ENCODE measurements at regions not wholly inside any gene's neighbourhood (a gene's known extent, or its start where the extent isn't known, plus 50 kb on each side); places are given as distances from the start of the nearest gene placed in this dataset.

DNA sequence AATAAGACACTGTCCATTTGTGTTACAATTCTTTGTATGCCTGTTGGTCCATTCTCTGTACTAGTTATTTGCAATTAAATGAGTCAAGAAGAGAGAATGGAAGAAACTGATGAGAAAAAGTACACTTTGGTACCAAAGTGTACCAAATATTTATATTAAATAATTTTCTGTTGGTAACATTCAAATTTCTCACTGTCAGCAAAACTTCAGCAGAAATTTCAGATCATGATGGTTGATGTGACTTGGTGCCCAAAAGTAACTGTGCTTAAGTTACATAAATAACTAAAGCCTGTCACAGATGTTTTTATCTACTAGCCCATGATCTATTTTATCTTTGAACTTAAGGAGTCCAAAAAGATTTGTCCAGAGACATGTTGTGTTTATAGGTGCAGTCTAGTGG is 274.4 kb upstream of the CXADR start:
- Mint-ChIP-seq H3K36me3 (ENCODE audit: low read depth) (no peaks in the 10 kb centered on the region), H3K27ac (ENCODE audit: unreplicated experiment) (no peak overlapping the region), H3K4me3 (ENCODE audit: unreplicated experiment) (no peak overlapping the region), H3K9me3 (ENCODE audit: low read depth) (peaks cover 11% of the 10 kb centered on the region), H3K27me3 (ENCODE audit: low read depth) (peaks cover 6% of the 10 kb centered on the region), H3K4me1 (ENCODE audit: low read depth) (no peaks in the 10 kb centered on the region)
- TF ChIP-seq, protein P1, sequence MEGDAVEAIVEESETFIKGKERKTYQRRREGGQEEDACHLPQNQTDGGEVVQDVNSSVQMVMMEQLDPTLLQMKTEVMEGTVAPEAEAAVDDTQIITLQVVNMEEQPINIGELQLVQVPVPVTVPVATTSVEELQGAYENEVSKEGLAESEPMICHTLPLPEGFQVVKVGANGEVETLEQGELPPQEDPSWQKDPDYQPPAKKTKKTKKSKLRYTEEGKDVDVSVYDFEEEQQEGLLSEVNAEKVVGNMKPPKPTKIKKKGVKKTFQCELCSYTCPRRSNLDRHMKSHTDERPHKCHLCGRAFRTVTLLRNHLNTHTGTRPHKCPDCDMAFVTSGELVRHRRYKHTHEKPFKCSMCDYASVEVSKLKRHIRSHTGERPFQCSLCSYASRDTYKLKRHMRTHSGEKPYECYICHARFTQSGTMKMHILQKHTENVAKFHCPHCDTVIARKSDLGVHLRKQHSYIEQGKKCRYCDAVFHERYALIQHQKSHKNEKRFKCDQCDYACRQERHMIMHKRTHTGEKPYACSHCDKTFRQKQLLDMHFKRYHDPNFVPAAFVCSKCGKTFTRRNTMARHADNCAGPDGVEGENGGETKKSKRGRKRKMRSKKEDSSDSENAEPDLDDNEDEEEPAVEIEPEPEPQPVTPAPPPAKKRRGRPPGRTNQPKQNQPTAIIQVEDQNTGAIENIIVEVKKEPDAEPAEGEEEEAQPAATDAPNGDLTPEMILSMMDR (IDR thresholded peaks at IDR 0.05): no peak
- no peak for DNase-seq (ENCODE audit: low spot score)

DNA sequence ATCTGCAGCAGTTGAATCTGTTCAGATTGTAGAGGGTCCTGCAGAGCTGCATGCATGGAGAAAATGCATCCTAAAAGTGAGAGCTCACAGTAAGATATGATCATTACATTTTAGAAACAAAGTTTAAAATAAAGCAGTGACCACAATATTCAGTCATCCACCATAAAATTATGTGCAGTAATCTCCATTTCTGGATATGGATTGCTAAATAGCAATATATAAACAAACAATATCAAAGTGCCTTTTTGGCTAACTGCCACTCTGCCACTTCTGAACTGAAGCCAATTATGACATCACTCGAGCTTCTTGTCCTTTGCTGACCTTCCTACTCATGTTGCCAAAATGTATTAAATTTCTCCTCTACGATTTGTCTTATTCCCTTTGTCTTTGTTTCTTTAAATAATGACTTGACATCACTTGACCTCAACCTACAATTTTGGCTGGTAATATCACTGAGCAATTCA is 262.0 kb upstream of the CXADR start:
- TF ChIP-seq, protein P1 (IDR thresholded peaks at IDR 0.05): no peak
- no peak overlapping the region for H3K27ac Mint-ChIP-seq (ENCODE audit: unreplicated experiment)
- H3K9me3 Mint-ChIP-seq (ENCODE audit: low read depth): peaks cover 5% of the 10 kb centered on the region
- H3K4me1 Mint-ChIP-seq (ENCODE audit: low read depth): peaks cover 2% of the 10 kb centered on the region
- no peaks in the 10 kb centered on the region for H3K36me3 Mint-ChIP-seq (ENCODE audit: low read depth)
- no peak for DNase-seq (ENCODE audit: low spot score)
- no peak overlapping the region for H3K4me3 Mint-ChIP-seq (ENCODE audit: unreplicated experiment)
- H3K27me3 Mint-ChIP-seq (ENCODE audit: low read depth): peaks cover 2% of the 10 kb centered on the region

DNA sequence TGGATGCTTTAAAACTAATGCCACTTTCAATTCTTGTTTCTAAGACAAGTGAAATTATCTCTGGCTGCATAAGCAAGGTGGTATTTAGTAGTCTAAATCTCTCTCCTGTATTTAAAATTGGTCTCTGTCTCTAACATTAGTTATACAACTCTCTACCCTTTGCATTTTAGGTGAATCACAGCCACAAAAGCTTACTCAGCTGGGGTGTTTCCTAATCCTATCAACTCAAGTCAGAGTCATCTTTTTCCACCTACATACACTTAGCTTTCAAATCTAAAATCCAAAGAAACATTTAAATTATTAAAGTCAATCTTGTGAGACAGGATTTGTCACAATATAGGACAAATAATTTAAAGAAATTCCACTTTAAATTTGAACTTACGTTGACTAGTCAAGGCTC is 255.1 kb upstream of the CXADR start:
- no peak for DNase-seq (ENCODE audit: low spot score)
- no peaks in the 10 kb centered on the region for H3K36me3 Mint-ChIP-seq (ENCODE audit: low read depth)
- TF ChIP-seq, protein P1 (IDR thresholded peaks at IDR 0.05): no peak
- H3K27ac Mint-ChIP-seq (ENCODE audit: unreplicated experiment): no peak overlapping the region
- no peaks in the 10 kb centered on the region for H3K9me3 Mint-ChIP-seq (ENCODE audit: low read depth)
- peaks cover 17% of the 10 kb centered on the region for H3K27me3 Mint-ChIP-seq (ENCODE audit: low read depth)
- no peaks in the 10 kb centered on the region for H3K4me1 Mint-ChIP-seq (ENCODE audit: low read depth)
- no peak overlapping the region for H3K4me3 Mint-ChIP-seq (ENCODE audit: unreplicated experiment)

DNA sequence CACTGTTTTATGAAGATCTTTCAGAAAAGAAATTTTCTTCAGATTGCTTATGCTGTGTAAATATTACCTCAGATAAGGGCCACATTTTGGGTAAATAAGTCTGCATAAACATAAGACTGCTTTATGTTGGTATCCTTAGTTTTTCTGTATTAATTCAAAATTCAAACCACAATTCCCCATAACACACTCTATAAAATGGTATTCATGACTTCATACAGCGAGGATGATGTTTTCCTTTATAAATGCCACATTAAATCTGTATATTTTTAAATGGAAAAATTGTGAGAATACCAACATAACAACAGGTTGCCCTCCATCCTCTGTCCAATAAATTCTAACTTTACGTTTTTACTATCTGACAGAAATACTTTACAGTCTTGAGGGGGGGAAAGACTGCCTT is 248.7 kb upstream of the CXADR start:
- Mint-ChIP-seq H3K27ac (ENCODE audit: unreplicated experiment) (no peak overlapping the region), H3K36me3 (ENCODE audit: low read depth) (no peaks in the 10 kb centered on the region), H3K4me1 (ENCODE audit: low read depth) (peaks cover 15% of the 10 kb centered on the region), H3K9me3 (ENCODE audit: low read depth) (no peaks in the 10 kb centered on the region), H3K4me3 (ENCODE audit: unreplicated experiment) (no peak overlapping the region), H3K27me3 (ENCODE audit: low read depth) (peaks cover 3% of the 10 kb centered on the region)
- TF ChIP-seq, protein P1 (IDR thresholded peaks at IDR 0.05): no peak
- no peak for DNase-seq (ENCODE audit: low spot score)

DNA sequence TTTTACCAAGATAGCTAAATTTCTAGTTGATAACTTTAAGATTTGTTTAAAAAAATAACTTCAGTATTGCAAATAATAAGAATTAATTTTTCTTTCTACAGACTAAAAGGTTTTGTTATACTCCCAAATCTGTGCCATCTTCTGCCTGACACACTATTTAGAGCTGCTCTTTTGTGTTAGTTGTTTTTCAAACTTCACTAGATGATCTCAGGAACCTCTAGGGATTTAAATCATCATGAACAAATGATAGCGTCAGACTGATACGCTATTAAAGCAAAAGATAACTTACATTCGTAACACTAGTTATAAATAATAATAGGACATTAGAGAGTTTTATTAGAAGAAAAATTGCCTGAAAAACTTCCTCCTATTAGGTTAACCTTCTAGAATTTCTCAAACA is 243.1 kb upstream of the CXADR start:
- TF ChIP-seq, protein P1 (IDR thresholded peaks at IDR 0.05): no peak
- no peaks in the 10 kb centered on the region for H3K36me3 Mint-ChIP-seq (ENCODE audit: low read depth)
- H3K9me3 Mint-ChIP-seq (ENCODE audit: low read depth): peaks cover 9% of the 10 kb centered on the region
- H3K27ac Mint-ChIP-seq (ENCODE audit: unreplicated experiment): no peak overlapping the region
- peaks cover 11% of the 10 kb centered on the region for H3K4me1 Mint-ChIP-seq (ENCODE audit: low read depth)
- DNase-seq (ENCODE audit: low spot score): no peak
- no peak overlapping the region for H3K4me3 Mint-ChIP-seq (ENCODE audit: unreplicated experiment)
- H3K27me3 Mint-ChIP-seq (ENCODE audit: low read depth): peaks cover 4% of the 10 kb centered on the region

Measured in chondrocyte (in vitro differentiated cells).